ENCODE measurements at regions not wholly inside any gene's neighbourhood (a gene's known extent, or its start where the extent isn't known, plus 50 kb on each side); places are given as distances from the start of the nearest gene placed in this dataset.

DNA sequence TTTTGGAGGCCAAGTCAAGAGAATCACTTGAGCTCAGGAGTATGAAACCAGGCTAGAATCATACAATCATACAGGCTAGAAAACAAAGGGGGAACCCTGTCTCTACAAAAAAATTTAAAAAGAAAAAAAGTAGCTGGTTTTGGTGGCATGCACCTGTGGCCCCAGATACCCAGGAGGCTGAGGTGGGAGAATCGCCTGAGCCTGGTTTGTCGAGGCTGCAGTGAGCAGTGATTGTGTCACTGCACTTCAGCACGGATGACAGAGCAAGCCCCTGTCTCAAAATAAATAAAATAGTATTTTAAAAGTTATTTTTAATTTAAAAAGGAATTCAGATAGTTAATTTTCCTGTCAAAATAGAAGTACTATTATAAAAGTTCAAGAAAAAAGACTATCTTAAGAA is 369.1 kb upstream of the SLITRK5 start:
- TF ChIP-seq, protein P1, sequence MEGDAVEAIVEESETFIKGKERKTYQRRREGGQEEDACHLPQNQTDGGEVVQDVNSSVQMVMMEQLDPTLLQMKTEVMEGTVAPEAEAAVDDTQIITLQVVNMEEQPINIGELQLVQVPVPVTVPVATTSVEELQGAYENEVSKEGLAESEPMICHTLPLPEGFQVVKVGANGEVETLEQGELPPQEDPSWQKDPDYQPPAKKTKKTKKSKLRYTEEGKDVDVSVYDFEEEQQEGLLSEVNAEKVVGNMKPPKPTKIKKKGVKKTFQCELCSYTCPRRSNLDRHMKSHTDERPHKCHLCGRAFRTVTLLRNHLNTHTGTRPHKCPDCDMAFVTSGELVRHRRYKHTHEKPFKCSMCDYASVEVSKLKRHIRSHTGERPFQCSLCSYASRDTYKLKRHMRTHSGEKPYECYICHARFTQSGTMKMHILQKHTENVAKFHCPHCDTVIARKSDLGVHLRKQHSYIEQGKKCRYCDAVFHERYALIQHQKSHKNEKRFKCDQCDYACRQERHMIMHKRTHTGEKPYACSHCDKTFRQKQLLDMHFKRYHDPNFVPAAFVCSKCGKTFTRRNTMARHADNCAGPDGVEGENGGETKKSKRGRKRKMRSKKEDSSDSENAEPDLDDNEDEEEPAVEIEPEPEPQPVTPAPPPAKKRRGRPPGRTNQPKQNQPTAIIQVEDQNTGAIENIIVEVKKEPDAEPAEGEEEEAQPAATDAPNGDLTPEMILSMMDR (IDR thresholded peaks at IDR 0.05), result no peak
- TF ChIP-seq POLR2A (IDR thresholded peaks at IDR 0.05), result no peak
